HL-60 (cell line): ENCODE measurements at regions not wholly inside any gene's neighbourhood (a gene's known extent, or its start where the extent isn't known, plus 50 kb on each side); places are given as distances from the start of the nearest gene placed in this dataset.

ENCODE experiments used
- GABPA ChIP-seq: IDR thresholded peaks from 2 replicates; pipeline ENCODE4 v1.6.1; 2012; ENCODE audit warnings: low read depth
- POLR2AphosphoS5 ChIP-seq: IDR thresholded peaks from 2 replicates; pipeline ENCODE4 v1.6.1; 2012; ENCODE audit warnings: low read depth
- SPI1 ChIP-seq: IDR thresholded peaks from 2 replicates; pipeline ENCODE4 v1.6.1; 2012; ENCODE audit warnings: low read depth, mild to moderate bottlenecking, borderline replicate concordance
- TF ChIP-seq, protein P1 (sequence below): IDR thresholded peaks from one replicate; pipeline ENCODE4 v1.5.1; 2011; ENCODE audit warnings: low read length, control low read depth, inconsistent platforms; ENCODE audit not compliant: insufficient read depth

DNA sequence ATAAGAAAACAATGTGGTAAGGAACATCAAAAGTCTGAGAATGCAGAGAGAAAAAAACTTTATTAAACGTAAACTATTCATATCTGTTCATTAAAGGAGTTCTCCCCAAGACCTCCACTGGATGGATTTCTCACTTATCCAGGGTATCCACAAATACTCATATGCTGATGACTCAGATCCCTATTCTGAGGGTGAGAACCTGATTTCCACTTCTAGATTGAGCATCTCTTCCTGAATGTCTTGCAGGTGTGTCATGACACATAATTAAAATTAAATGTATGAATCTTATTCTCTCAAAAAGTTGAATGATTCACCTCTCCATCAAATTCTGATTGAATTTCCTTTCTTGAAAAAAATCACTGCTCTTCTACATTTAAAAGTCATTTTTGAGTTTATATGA, 199.9 kb downstream of the MFSD1 start:
- TF ChIP-seq, protein P1, sequence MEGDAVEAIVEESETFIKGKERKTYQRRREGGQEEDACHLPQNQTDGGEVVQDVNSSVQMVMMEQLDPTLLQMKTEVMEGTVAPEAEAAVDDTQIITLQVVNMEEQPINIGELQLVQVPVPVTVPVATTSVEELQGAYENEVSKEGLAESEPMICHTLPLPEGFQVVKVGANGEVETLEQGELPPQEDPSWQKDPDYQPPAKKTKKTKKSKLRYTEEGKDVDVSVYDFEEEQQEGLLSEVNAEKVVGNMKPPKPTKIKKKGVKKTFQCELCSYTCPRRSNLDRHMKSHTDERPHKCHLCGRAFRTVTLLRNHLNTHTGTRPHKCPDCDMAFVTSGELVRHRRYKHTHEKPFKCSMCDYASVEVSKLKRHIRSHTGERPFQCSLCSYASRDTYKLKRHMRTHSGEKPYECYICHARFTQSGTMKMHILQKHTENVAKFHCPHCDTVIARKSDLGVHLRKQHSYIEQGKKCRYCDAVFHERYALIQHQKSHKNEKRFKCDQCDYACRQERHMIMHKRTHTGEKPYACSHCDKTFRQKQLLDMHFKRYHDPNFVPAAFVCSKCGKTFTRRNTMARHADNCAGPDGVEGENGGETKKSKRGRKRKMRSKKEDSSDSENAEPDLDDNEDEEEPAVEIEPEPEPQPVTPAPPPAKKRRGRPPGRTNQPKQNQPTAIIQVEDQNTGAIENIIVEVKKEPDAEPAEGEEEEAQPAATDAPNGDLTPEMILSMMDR: no peak
- TF ChIP-seq POLR2AphosphoS5 (no peak), GABPA (no peak), SPI1 (no peak)
